ENCODE measurements at regions not wholly inside any gene's neighbourhood (a gene's known extent, or its start where the extent isn't known, plus 50 kb on each side); places are given as distances from the start of the nearest gene placed in this dataset.

DNA sequence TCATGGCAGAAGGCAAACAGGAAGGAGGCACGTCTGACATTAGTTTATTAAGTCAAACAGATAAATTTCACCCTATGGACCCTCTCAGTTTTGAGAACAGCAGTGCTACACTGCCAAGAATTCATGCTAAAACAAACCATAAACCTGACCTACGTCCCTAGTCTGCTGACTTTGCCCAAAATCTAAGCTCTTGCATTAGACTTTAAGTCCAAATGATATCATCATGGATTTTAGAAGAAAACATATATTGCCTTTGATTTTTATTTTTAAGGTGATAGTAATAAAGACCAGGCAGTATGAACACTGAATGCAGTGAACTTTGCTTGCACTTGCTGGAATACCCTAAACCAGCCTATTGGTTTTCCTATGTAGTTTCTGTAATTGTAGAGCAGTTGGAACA is 79.6 kb upstream of the GADL1 start:
- no peak for DNase-seq (ENCODE audit: low spot score)
- in situ Hi-C loops (cut with HindIII; ENCODE audit: extremely low pct_ligation_motif_present, low pct_unique_long_range_greater_than_20kb) (no loop called here), intact Hi-C loops (cut with micrococcal nuclease; ENCODE audit: unreplicated experiment) (no loop called here)
- no peak overlapping the region for H3K27ac ChIP-seq (ENCODE audit: extremely low read length, insufficient read depth, low read length)
- POLR2A ChIA-PET: no interaction called here
- no peaks in the 10 kb centered on the region for H3K79me2 ChIP-seq (ENCODE audit: insufficient read depth, low read length)
- FAIRE-seq: no peak
- no peak for ATAC-seq
- H3K9me3 ChIP-seq (ENCODE audit: low read length): no peaks in the 10 kb centered on the region
- no peaks in the 10 kb centered on the region for H3K27me3 ChIP-seq (ENCODE audit: control insufficient read depth in 1 of 2, insufficient read depth in 2 of 2, low read length in 2 of 2)
- H4K20me1 ChIP-seq (ENCODE audit: insufficient read depth, low read length): no peaks in the 10 kb centered on the region
- H3K4me1 ChIP-seq (ENCODE audit: insufficient read depth, low read length): no peaks in the 10 kb centered on the region
- WGBS (ENCODE audit: low lambda C conversion rate): 5% methylated on average over 2 of the region's 2 CpGs
- H3K36me3 ChIP-seq (replicated peaks in 1 of 2; ENCODE audit: control insufficient read depth in 1 of 2, insufficient read depth in 2 of 2, low read length in 2 of 2): no peaks in the 10 kb centered on the region
- no peak overlapping the region for H3K4me2 ChIP-seq (ENCODE audit: low read depth, low read length)
- BruUV-seq (replicated peaks): no TSS peak
- CTCF ChIA-PET (ENCODE audit: low intra/inter-chr PET ratio, low total read pairs): no interaction called here
- TF ChIP-seq, protein P1, sequence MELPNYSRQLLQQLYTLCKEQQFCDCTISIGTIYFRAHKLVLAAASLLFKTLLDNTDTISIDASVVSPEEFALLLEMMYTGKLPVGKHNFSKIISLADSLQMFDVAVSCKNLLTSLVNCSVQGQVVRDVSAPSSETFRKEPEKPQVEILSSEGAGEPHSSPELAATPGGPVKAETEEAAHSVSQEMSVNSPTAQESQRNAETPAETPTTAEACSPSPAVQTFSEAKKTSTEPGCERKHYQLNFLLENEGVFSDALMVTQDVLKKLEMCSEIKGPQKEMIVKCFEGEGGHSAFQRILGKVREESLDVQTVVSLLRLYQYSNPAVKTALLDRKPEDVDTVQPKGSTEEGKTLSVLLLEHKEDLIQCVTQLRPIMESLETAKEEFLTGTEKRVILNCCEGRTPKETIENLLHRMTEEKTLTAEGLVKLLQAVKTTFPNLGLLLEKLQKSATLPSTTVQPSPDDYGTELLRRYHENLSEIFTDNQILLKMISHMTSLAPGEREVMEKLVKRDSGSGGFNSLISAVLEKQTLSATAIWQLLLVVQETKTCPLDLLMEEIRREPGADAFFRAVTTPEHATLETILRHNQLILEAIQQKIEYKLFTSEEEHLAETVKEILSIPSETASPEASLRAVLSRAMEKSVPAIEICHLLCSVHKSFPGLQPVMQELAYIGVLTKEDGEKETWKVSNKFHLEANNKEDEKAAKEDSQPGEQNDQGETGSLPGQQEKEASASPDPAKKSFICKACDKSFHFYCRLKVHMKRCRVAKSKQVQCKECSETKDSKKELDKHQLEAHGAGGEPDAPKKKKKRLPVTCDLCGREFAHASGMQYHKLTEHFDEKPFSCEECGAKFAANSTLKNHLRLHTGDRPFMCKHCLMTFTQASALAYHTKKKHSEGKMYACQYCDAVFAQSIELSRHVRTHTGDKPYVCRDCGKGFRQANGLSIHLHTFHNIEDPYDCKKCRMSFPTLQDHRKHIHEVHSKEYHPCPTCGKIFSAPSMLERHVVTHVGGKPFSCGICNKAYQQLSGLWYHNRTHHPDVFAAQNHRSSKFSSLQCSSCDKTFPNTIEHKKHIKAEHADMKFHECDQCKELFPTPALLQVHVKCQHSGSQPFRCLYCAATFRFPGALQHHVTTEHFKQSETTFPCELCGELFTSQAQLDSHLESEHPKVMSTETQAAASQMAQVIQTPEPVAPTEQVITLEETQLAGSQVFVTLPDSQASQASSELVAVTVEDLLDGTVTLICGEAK (IDR thresholded peaks at IDR 0.05): no peak
- TF ChIP-seq, protein P1 (CRISPR knock-in tag; IDR thresholded peaks at IDR 0.05): no peak
- TF ChIP-seq, protein P2, sequence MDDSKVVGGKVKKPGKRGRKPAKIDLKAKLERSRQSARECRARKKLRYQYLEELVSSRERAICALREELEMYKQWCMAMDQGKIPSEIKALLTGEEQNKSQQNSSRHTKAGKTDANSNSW (CRISPR knock-in tag; IDR thresholded peaks at IDR 0.05; ENCODE audit: borderline replicate concordance): no peak
- TF ChIP-seq ZKSCAN1 (IDR thresholded peaks at IDR 0.05; ENCODE audit: low read length) (no peak), ZFY (CRISPR knock-in tag; IDR thresholded peaks at IDR 0.05) (no peak)
- H2AFZ ChIP-seq (ENCODE audit: low read length): no peak overlapping the region
- H3K9ac ChIP-seq (ENCODE audit: insufficient read depth, low read depth, low read length): no peak overlapping the region
- H3K4me3 ChIP-seq (replicated peaks in 1 of 3; ENCODE audit: insufficient read depth in 1 of 3, low read depth in 2 of 3, low read length in 3 of 3): no peak overlapping the region

Measured in HepG2 (cell line).